Spleen (tissue), 11 donors: ENCODE measurements at regions not wholly inside any gene's neighbourhood (a gene's known extent, or its start where the extent isn't known, plus 50 kb on each side); places are given as distances from the start of the nearest gene placed in this dataset.
"Not testable (repeated sequence)": the region's sequence is repeated elsewhere in the genome, so short reads cannot be mapped to it uniquely, and the experiment has no call there.

Experiments used
- DNase-seq: peaks from one replicate; pipeline ENCODE4 v3.0.0-alpha.2; 2020
- H3K27ac ChIP-seq, 8 donors: fragments of 200-600 bp; sonication (generic) in 7 of 8; 1 replicate in 4 of 8; 2 replicates in 4 of 8; pipeline versions ENCODE4 v1.5.0 to v1.8.0; 2016 to 2021; ENCODE audit warnings: inconsistent platforms in 4 of 8, mild to moderate bottlenecking in 4 of 8, moderate library complexity in 1 of 8
- H3K27me3 ChIP-seq, 7 donors: fragments of 200-600 bp; sonication (generic) in 6 of 7; replicated peaks in 1 of 7; 1 replicate in 4 of 7; 2 replicates in 3 of 7; pipeline versions ENCODE4 v1.5.0 to v1.8.0; 2016 to 2021; ENCODE audit warnings: inconsistent platforms in 3 of 7, mild to moderate bottlenecking in 1 of 7
- H3K36me3 ChIP-seq, 6 donors: fragments of 200-600 bp; sonication (generic) in 5 of 6; 1 replicate in 4 of 6; 2 replicates in 2 of 6; pipeline versions ENCODE4 v1.5.0 to v1.8.0; 2016 to 2021; ENCODE audit warnings: inconsistent platforms in 2 of 6
- H3K4me1 ChIP-seq, 6 donors: fragments of 200-600 bp; sonication (generic) in 5 of 6; 1 replicate in 3 of 6; 2 replicates in 3 of 6; pipeline versions ENCODE4 v1.5.0 to v1.8.0; 2016 to 2021; ENCODE audit warnings: inconsistent platforms in 3 of 6
- H3K4me3 ChIP-seq, 8 donors: fragments of 200-600 bp; sonication (generic) in 7 of 8; 1 replicate in 4 of 8; 2 replicates in 4 of 8; pipeline versions ENCODE4 v1.5.0 to v1.8.0; 2016 to 2021; ENCODE audit warnings: inconsistent platforms in 4 of 8, mild to moderate bottlenecking in 4 of 8, moderate library complexity in 2 of 8
- H3K9me3 ChIP-seq, 8 donors: fragments of 200-600 bp; sonication (generic) in 7 of 8; 1 replicate in 4 of 8; 2 replicates in 4 of 8; pipeline versions ENCODE4 v1.5.0 to v1.8.0; 2016 to 2021; ENCODE audit warnings: inconsistent platforms in 4 of 8
- CTCF ChIP-seq, 11 experiments: fragments of 200-600 bp in 7 of 11; fragments of 450-650 bp in 4 of 11; sonication (generic) in 4 of 11; IDR thresholded peaks in 8 of 11; conservative IDR thresholded peaks in 3 of 11; 1 replicate in 7 of 11; 2 replicates in 4 of 11; pipeline versions ENCODE4 v1.4.0 to v1.8.0; 2016 to 2021; ENCODE audit warnings: antibody characterized with exemption in 11 of 11, inconsistent platforms in 4 of 11, mild to moderate bottlenecking in 1 of 11
- POLR2A ChIP-seq, 3 donors: fragments of 450-650 bp; IDR thresholded peaks; one replicate each; pipeline ENCODE4 v1.5.1; 2017; ENCODE audit warnings: antibody characterized with exemption in 3 of 3, mild to moderate bottlenecking in 1 of 3
- POLR2AphosphoS5 ChIP-seq, 3 donors: sonication (generic); formaldehyde crosslinking; IDR thresholded peaks; one replicate each; pipeline ENCODE4 v1.5.1; 2017; ENCODE audit warnings: antibody characterized with exemption in 3 of 3
- WGBS, 5 donors: extraction: QIAGEN DNeasy Blood & Tissue Kit in 3 of 5; methylation state at CpG; one replicate each; pipeline versions ENCODE4 v1.1.5 to v1.1.7; 2013 to 2018; 5-methylcytosine and 5-hydroxymethylcytosine counted together
- intact Hi-C: fragments of 100-400 bp; cut with DNase I; formaldehyde crosslinking; loops from one replicate; pipeline ENCODE4 v1.15.0; 2023; ENCODE audit warnings: low total_unique reads
- donor health status: healthy with polysubstance abuse.
- donor health status: DM: no; HTN: no; CAD: no; lungs with moderate emphysema.
- donor health status: DM: no; HTN: no; CAD: no.
- donor health status: Bipolar disorder and iron deficiency.
- donor health status: healthy.
- donor health status: DM: no; HTN: no; CAD: no.
- donor health status: DM: yes; HTN: yes; CAD: no.

GRCh38 chr6:145092554-145092953 lies 642.8 kb downstream of the EPM2A start:
- no peak overlapping the region for H3K4me3 ChIP-seq
- no peaks in the 10 kb centered on the region for H3K4me1 ChIP-seq
- H3K27ac ChIP-seq: peak overlapping the region in 1 of 8 donors; percentile 2
- no peaks in the 10 kb centered on the region for H3K27me3 ChIP-seq
- no peak for DNase-seq
- peaks cover 0 to 13% (median 6%) of the 10 kb centered on the region in 8 donors for H3K9me3 ChIP-seq
- intact Hi-C loops: no loop called here
- TF ChIP-seq POLR2AphosphoS5 (IDR thresholded peaks at IDR 0.05) (no peak), CTCF (IDR thresholded peaks at IDR 0.05 in 8 of 11, conservative IDR thresholded peaks at IDR 0.05 in 3 of 11) (no peak), POLR2A (IDR thresholded peaks at IDR 0.05) (no peak)
- 62 to 82% (median 71%) methylated on average over 4 of the region's 4 CpGs for WGBS, 5 donors
- H3K36me3 ChIP-seq: no peaks in the 10 kb centered on the region

GRCh38 chr6:145093226-145093625 lies 642.1 kb downstream of the EPM2A start:
- Histone ChIP-seq H3K36me3 (no peaks in the 10 kb centered on the region), H3K27ac (no peak overlapping the region), H3K27me3 (no peaks in the 10 kb centered on the region), H3K9me3 (peaks cover 0 to 20% (median 12%) of the 10 kb centered on the region in 8 donors), H3K4me1 (no peaks in the 10 kb centered on the region), H3K4me3 (no peak overlapping the region)
- DNase-seq: no peak
- TF ChIP-seq POLR2A (IDR thresholded peaks at IDR 0.05) (no peak), CTCF (IDR thresholded peaks at IDR 0.05 in 8 of 11, conservative IDR thresholded peaks at IDR 0.05 in 3 of 11) (no peak), POLR2AphosphoS5 (IDR thresholded peaks at IDR 0.05) (no peak)
- intact Hi-C loops: no loop called here
- 73 to 92% (median 86%) methylated on average over 2 of the region's 2 CpGs for WGBS, 5 donors

GRCh38 chr6:145096846-145097245 lies 638.5 kb downstream of the EPM2A start:
- no peak for DNase-seq
- Histone ChIP-seq H3K36me3 (no peaks in the 10 kb centered on the region), H3K4me1 (no peaks in the 10 kb centered on the region), H3K9me3 (peaks cover 0 to 30% (median 21%) of the 10 kb centered on the region in 8 donors), H3K27ac (peak overlapping the region in 4 of 8 donors; percentile 3 to 47 (median 20)), H3K27me3 (no peaks in the 10 kb centered on the region), H3K4me3 (no peak overlapping the region)
- intact Hi-C loops: no loop called here
- WGBS, 5 donors: 39 to 85% (median 64%) methylated on average over 1 of the region's 1 CpG
- TF ChIP-seq CTCF (IDR thresholded peaks at IDR 0.05 in 8 of 11, conservative IDR thresholded peaks at IDR 0.05 in 3 of 11) (no peak), POLR2A (IDR thresholded peaks at IDR 0.05) (no peak), POLR2AphosphoS5 (IDR thresholded peaks at IDR 0.05) (no peak)

- H3K27ac ChIP-seq, H3K4me3 ChIP-seq, DNase-seq, H3K36me3 ChIP-seq, H3K27me3 ChIP-seq, H3K4me1 ChIP-seq, intact Hi-C loops: not testable (repeated sequence)
- peaks cover 0 to 30% (median 21%) of the 10 kb centered on the region in 8 donors for H3K9me3 ChIP-seq
- 74 to 88% (median 83%) methylated on average over 6 of the region's 6 CpGs for WGBS, 5 donors
Observed at GRCh38 chr6:145098127-145098526, 637.2 kb downstream of the EPM2A start.

DNA sequence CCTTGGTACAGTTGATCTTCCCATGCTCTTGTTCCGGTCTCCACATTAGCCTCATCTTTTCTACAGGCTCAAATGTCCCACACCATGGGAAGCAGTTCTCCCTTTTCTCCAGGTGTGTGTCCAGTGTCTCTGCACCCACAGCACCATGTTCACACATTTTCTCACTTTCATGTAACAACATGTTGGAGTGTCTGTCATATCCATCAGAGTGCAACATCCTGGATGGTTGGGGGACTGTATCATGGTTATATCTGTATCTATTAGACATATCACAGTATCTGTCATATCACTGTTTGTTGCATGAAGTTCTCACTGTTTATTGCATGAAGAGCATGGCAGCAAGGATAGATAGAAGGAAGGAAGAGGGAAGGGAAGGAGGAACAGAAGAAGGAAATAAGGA lies 635.6 kb downstream of the EPM2A start:
- H3K4me1 ChIP-seq: no peaks in the 10 kb centered on the region
- H3K4me3 ChIP-seq: no peak overlapping the region
- 89 to 96% (median 96%) methylated on average over 1 of the region's 1 CpG for WGBS, 5 donors
- no peaks in the 10 kb centered on the region for H3K27me3 ChIP-seq
- intact Hi-C loops: no loop called here
- no peak overlapping the region for H3K27ac ChIP-seq
- no peak for DNase-seq
- H3K36me3 ChIP-seq: no peaks in the 10 kb centered on the region
- TF ChIP-seq CTCF (IDR thresholded peaks at IDR 0.05 in 8 of 11, conservative IDR thresholded peaks at IDR 0.05 in 3 of 11) (no peak), POLR2A (IDR thresholded peaks at IDR 0.05) (no peak), POLR2AphosphoS5 (IDR thresholded peaks at IDR 0.05) (no peak)
- peaks cover 0 to 30% (median 21%) of the 10 kb centered on the region in 8 donors for H3K9me3 ChIP-seq
